HFF-Myc (cell line): ENCODE measurements at regions not wholly inside any gene's neighbourhood (a gene's known extent, or its start where the extent isn't known, plus 50 kb on each side); places are given as distances from the start of the nearest gene placed in this dataset.
A peak's percentile ranks its signal among the peaks of the same experiment; 100 is the strongest.
"Not testable (repeated sequence)": the region's sequence is repeated elsewhere in the genome, so short reads cannot be mapped to it uniquely, and the experiment has no call there.

ENCODE experiments used
- DNase-seq: peaks from one replicate; pipeline ENCODE4 v3.0.0-alpha.2; 2011; ENCODE audit warnings: low read depth; ENCODE audit errors: extremely low read depth
- H3K4me3 ChIP-seq: replicated peaks from 2 replicates; pipeline ENCODE4 v1.5.1; 2011; ENCODE audit warnings: low read depth, mild to moderate bottlenecking, control low read depth, low read length
- CTCF ChIP-seq: IDR thresholded peaks from 2 replicates; pipeline ENCODE4 v1.5.1; 2012; ENCODE audit warnings: mild to moderate bottlenecking, low read depth, low read length, control low read depth; ENCODE audit errors: missing control alignments

GRCh38 chr11:33989461-33989860 lies 62.1 kb upstream of the CAPRIN1 start:
- no peak for TF ChIP-seq CTCF
- no peak overlapping the region for H3K4me3 ChIP-seq

GRCh38 chr11:33988586-33989370 lies 62.8 kb upstream of the CAPRIN1 start:
- H3K4me3 ChIP-seq, result no peak overlapping the region
- no peak for DNase-seq
- no peak for TF ChIP-seq CTCF

More at GRCh38 chr11:33989461-33989860, 62.1 kb upstream of the CAPRIN1 start:
- no peak for DNase-seq

- H3K4me3 ChIP-seq, result no peak overlapping the region
- peak; percentile 87 for TF ChIP-seq CTCF
- peak; percentile 38 for DNase-seq
Observed at GRCh38 chr11:33987975-33988580, 63.5 kb upstream of the CAPRIN1 start.

GRCh38 chr11:33987545-33987944 lies 64.0 kb upstream of the CAPRIN1 start:
- no peak overlapping the region for H3K4me3 ChIP-seq
- no peak for DNase-seq
- no peak for TF ChIP-seq CTCF

- not testable (repeated sequence) for DNase-seq
Observed at GRCh38 chr11:33986597-33987501, 64.7 kb upstream of the CAPRIN1 start.

GRCh38 chr11:33984682-33985389 lies 66.7 kb upstream of the CAPRIN1 start:
- DNase-seq, result no peak
- TF ChIP-seq CTCF, result no peak
- no peak overlapping the region for H3K4me3 ChIP-seq

More at GRCh38 chr11:33986597-33987501, 64.7 kb upstream of the CAPRIN1 start:
- H3K4me3 ChIP-seq, result not testable (repeated sequence)

- no peak for DNase-seq
- no peak for TF ChIP-seq CTCF
- no peak overlapping the region for H3K4me3 ChIP-seq
Observed at GRCh38 chr11:33982661-33983060, 68.9 kb upstream of the CAPRIN1 start.
